ENCODE measurements at regions not wholly inside any gene's neighbourhood (a gene's known extent, or its start where the extent isn't known, plus 50 kb on each side); places are given as distances from the start of the nearest gene placed in this dataset.

GRCh38 chr9:121569266-121569648, 69.6 kb upstream of the GGTA1 start:
- no peak overlapping the region for H3K4me3 ChIP-seq (ENCODE audit: control insufficient read depth, low read depth, low read length)
- no peak for DNase-seq (ENCODE audit: low read depth)
- TF ChIP-seq CTCF (conservative IDR thresholded peaks at IDR 0.05; ENCODE audit: control insufficient read depth, insufficient read depth, low read depth, low read length): no peak

- no peak for TF ChIP-seq CTCF (conservative IDR thresholded peaks at IDR 0.05; ENCODE audit: control insufficient read depth, insufficient read depth, low read depth, low read length)
- no peak for DNase-seq (ENCODE audit: low read depth)
Observed at GRCh38 chr9:121572581-121572980, 72.9 kb upstream of the GGTA1 start.

GRCh38 chr9:121573717-121574485, 74.3 kb upstream of the GGTA1 start:
- no peak for TF ChIP-seq CTCF (conservative IDR thresholded peaks at IDR 0.05; ENCODE audit: control insufficient read depth, insufficient read depth, low read depth, low read length)
- H3K4me3 ChIP-seq (ENCODE audit: control insufficient read depth, low read depth, low read length): no peak overlapping the region
- DNase-seq (ENCODE audit: low read depth): no peak

More at GRCh38 chr9:121572581-121572980, 72.9 kb upstream of the GGTA1 start:
- H3K4me3 ChIP-seq (ENCODE audit: control insufficient read depth, low read depth, low read length): no peak overlapping the region

GRCh38 chr9:121574774-121575519, 75.3 kb upstream of the GGTA1 start:
- no peak for DNase-seq (ENCODE audit: low read depth)
- no peak for TF ChIP-seq CTCF (conservative IDR thresholded peaks at IDR 0.05; ENCODE audit: control insufficient read depth, insufficient read depth, low read depth, low read length)
- H3K4me3 ChIP-seq (ENCODE audit: control insufficient read depth, low read depth, low read length): no peak overlapping the region

GRCh38 chr9:121576281-121577075, 75.0 kb upstream of the DAB2IP start:
- TF ChIP-seq CTCF (conservative IDR thresholded peaks at IDR 0.05; ENCODE audit: control insufficient read depth, insufficient read depth, low read depth, low read length): no peak
- no peak for DNase-seq (ENCODE audit: low read depth)
- H3K4me3 ChIP-seq (ENCODE audit: control insufficient read depth, low read depth, low read length): no peak overlapping the region

- no peak for TF ChIP-seq CTCF (conservative IDR thresholded peaks at IDR 0.05; ENCODE audit: control insufficient read depth, insufficient read depth, low read depth, low read length)
- no peak for DNase-seq (ENCODE audit: low read depth)
- H3K4me3 ChIP-seq (ENCODE audit: control insufficient read depth, low read depth, low read length): no peak overlapping the region
Observed at GRCh38 chr9:121577166-121577565, 74.3 kb upstream of the DAB2IP start.

All from fibroblast of mammary gland (primary cell).